HG02938 (cell line): ENCODE measurements at regions not wholly inside any gene's neighbourhood (a gene's known extent, or its start where the extent isn't known, plus 50 kb on each side); places are given as distances from the start of the nearest gene placed in this dataset.
A peak's percentile ranks its signal among the peaks of the same experiment; 100 is the strongest.

Source experiments
- ATAC-seq: cut with Tn5 transposase; IDR thresholded peaks from one replicate; pipeline ENCODE4 v1.9.1; 2021; ENCODE audit warnings: mild to moderate bottlenecking, moderate library complexity; ENCODE audit not compliant: unreplicated experiment

DNA sequence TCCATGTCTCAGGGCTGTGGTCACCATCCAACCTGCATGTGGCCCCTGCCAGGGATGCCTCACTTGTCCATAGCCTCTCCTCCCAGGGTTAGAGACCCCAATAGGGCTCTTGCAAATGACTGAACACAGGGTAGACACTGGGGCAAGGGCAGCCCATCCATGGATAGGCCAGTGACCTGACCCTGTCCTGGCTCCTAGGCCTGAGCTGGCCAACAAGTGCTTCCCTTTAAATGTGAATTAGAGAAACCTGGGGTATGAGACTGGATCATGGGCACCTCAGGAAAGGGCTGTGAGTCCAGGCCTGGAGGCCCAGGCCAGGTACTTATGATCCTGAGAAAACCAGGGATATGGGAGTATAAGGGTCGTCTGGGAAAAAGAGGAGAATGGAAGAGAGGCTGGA, 64.5 kb downstream of the COPS8 start:
- no peak for ATAC-seq

DNA sequence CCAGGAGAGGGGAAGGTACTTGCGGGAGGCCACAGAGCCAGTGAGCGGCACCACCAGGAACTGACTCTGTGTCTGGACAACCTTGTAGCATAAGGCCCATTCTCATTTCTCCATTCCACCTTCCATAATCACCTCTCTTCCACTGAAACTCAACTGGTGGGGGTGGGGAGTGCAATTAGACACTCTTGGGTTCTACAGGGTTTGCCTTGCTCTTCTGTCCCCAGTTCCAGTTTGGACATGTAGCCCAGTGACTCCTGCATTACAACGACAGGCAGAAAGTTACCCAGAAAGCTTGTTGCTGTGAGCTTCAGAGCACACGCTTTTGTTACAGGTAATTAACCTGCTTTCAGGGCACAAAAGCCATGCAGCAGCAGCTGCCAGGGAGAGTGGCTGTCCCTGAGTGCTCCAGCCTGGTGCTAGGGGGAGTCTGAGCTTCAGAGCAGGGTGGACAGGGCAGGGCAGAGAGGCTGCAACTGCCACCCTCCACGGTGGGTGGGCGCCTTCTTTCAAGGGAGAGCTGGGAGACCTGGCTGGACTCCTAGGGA, 65.2 kb downstream of the COPS8 start:
- ATAC-seq: no peak

- ATAC-seq: no peak
These were observed 66.7 kb downstream of the COPS8 start for GRCh38 chr2:237152361-237152760.

GRCh38 chr2:237153181-237153580, 67.5 kb downstream of the COPS8 start:
- ATAC-seq: no peak

GRCh38 chr2:237154082-237154638, 68.5 kb downstream of the COPS8 start:
- no peak for ATAC-seq

DNA sequence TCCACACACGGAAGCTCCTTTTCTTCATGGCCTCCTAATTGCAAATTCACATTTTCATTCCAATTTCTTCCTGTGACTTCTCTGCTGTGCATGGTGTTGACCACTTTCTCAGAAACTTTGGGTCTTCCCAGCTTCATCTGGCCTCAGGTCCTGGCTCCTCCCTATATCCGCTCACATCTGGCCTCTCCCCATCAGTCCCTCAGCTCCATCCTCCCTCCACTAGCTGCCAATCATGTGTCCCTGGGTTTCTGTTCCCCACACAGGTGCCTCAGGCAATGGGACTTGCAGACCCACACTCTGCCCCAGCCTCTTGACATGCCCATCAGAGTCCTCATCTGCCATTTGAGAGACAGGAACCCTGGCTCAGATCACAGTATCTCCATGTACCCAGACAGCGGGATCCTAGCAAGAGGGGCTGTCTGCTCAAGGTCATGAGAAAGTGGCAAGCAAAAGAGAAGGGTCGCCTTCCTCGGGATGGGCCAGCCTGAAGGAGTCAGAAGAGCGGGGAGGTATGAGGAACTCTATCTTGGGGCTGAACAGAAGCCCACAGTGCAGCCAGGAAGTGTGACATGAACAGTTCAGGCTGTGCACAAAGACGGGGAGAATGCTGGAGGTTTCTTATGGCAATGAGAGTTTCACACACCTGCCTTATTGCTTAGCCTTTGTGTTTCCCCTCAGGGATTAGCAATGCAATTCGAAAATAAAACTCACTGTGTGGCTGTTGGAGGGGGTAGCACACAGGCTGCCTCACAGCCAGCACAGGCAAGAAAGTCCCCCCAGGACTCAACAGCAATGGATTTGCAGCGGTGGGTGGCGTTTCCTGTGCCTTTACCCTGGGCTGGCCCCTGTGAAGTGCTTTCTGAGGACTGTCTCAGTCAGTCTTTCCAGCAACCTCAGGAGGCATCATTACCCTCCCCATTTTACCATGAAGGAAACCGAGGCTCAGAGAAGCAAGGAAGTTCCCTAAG, 69.5 kb downstream of the COPS8 start:
- peak; percentile 60 for ATAC-seq

DNA sequence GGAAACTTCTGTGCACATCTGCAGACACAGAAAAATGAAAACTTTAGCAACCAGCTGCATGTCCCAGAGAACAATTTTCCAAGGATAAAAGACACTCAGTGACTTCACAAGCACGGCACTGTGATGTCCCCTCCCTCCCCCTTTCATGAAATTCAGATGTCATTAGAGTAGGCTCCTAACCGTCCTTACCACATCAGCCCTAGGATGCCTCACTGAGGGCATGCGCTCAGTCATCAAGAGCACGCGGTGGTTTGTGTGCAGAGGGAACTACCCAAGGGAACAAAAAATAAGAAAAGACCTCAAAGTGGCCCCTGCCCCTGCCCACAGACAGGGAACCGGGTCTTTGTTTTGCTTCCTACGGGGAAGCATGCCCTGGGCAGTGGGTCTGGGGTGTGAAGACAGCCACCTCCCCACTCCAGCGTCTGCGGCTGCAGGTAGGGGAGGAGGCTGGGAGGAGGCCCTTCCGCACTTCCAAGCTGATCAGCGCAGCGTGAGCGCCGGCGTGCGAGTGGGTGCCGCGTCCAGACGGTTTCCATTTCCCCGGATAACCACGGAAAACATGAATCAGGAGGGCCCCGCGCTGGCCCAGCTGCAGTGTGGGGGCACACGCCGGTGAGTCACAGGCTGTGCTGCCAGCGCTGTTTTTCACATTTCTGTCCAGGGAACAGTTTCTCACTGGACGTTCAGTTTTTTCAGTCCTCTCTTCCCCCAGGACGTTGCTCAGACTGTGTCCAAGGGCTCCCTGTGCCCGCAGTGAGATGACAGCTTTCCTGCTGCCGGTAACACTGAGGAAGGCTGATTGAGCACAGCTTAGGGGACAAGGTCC, 70.6 kb downstream of the COPS8 start:
- no peak for ATAC-seq

DNA sequence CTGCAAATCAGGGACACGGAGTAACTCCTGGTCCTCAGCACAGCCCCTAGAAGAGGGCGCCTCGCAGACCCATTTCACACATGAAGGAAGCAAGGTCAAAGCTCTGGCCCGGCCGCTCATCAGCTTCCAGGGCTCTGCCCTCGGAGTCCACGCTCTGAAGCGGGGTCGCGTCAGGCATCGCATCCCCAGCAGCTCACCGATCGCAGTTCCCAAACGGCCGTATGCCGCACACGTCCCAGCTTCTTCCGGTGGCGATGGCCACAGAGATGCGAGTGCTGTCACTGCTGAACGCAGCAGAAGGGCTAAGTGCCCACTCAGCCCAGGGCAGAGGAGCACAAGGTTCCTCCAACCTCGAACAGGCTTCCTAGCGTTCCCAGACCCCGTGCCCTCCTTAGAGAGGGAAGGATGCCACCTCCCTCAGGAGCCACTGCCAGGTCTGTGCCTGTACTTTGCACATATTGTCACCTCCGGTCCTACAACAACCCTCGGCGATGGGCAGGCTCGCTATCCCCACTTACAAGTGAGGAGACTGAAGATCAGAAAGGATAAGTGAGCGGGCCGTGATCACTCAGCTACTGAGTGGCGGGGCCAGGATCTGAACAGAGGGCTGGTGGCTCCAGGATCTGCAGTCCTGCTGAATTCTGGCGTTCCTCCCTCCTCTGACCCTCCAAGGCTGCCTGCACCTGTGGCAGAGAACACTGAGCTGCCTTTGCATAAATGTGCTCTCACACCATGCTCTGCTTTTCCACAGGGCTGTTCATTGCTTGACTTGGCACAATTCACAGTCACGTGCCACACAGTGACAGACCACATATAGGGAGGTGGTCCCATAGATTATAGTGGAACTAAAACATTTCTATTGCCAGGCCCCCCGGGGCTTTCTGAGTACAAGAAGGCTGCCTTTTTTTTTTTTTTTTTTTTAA, 71.4 kb downstream of the COPS8 start:
- ATAC-seq: no peak

GRCh38 chr2:237157780-237158102, 72.1 kb downstream of the COPS8 start:
- no peak for ATAC-seq

DNA sequence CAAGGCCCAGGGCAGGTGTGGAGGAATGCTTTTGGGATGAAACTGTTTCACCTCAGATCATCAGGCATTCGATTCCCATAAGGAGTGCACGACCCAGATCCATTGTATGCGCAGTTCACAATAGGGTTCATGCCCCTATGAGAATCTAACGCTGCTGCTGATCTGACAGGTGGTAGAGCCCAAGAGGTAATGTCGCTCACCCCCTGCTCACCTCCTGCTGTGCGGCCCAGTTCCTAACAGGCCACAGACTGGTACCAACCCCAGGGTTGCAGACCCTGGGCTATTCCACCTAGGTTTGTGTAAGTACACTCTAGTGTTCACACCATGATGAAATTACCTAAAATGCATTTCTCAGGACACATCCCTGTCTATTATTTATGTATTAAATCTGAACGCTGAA, 72.5 kb downstream of the COPS8 start:
- ATAC-seq: no peak

- no peak for ATAC-seq
These were observed 73.6 kb downstream of the COPS8 start for GRCh38 chr2:237159006-237159911.

DNA sequence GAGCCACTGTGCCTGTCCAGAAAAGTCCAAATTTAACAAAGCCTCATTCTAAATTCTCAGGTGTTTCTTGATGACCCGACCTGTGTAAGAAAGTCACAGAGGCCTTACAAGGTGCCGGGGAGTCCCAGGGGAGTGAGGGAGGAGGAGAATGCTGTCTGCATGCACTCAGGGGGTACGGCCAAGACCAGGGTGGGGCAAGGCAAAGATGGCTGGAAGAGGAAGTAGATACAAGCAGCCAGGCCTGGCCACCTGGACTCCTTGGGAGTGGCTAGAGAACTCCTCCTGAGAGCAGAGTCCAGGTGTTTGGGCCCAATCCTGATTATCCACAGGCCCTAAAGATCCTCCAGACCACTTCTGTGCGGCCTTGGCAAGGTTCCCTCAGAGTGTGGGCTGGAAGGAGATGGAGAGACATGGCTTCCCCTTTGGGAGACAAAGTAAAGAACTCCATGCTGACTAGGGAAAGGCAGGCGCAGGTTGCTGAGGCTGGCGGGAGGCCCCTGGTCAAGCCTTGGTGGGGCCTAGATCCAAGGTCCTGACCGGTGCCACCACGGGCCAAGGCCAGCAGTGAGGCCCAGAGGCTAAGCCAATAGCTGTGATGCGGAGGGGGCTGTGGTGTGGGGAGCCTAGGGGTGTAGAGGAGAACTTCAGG, 74.7 kb downstream of the COPS8 start:
- no peak for ATAC-seq

GRCh38 chr2:237161189-237161588, 75.5 kb downstream of the COPS8 start:
- no peak for ATAC-seq

- no peak for ATAC-seq
These were observed 77.3 kb downstream of the COPS8 start for GRCh38 chr2:237162959-237163358.

DNA sequence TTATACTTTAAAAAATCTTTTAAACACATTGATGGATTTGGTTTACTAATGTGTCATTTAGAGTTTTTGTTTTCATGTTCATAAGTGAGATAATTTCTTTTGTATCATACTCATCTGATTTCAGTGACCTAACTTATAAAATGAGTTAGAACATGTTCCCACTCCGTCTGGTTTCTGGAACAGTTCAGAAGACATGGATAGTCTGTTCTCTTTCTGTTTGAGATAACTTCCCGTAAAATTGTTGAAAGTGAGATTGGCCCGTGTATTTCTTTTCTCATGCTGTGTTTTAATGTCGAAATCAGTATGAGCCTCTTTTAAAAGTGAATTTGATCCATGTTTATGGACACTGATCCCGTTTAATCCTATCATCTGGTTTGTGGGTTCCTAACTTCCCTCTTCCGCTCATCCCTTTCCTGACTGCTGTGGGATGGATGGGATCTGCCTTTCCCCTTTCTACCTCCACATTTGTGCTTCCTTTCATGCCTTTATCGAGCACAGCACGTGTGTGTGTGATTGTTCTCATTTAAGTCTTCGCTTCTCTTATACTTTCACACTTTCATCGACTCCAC, 78.9 kb downstream of the COPS8 start:
- no peak for ATAC-seq

DNA sequence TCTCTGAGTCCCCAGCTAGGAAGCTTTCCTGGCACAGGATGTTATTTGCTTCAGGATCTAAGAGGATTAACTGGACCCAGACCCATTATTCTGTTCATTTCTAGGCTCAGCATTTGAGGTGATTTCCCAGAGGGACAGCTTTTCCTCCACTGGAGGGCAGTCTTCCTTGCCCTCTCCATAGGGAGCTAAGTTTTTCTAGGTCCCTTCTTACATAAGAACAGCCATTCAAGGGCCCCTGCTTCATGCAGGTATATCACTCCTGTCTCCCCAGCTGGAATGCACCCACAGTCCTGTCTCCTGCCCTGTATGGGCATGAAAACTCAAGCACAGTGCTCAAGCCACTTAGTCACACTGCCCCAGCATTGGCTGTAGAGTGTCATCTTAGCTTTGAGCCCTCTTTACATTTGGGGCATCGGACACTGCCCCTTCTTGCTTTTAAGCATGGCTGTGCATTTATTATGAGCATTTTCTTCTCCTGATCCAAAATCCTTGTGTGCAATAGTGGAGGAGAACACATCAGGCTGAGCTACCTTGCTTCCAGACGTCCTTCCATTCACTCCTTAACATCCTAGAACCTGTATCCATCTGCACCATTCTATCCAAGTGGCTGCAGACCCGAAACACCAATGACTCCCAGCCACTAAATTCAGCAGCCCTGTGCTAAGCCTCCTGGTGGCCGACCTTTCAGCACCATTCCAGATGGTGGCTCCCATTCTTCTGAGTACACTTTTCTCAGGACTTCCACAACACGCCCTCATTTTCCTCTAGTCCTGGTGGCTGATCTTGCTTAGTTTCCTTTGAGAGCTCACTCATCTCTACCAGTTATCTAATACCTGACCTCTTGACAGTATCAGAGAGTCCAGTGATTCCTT, 80.0 kb downstream of the COPS8 start:
- ATAC-seq: no peak

- ATAC-seq: no peak
These were observed 81.3 kb downstream of the COPS8 start for GRCh38 chr2:237167038-237167437.

DNA sequence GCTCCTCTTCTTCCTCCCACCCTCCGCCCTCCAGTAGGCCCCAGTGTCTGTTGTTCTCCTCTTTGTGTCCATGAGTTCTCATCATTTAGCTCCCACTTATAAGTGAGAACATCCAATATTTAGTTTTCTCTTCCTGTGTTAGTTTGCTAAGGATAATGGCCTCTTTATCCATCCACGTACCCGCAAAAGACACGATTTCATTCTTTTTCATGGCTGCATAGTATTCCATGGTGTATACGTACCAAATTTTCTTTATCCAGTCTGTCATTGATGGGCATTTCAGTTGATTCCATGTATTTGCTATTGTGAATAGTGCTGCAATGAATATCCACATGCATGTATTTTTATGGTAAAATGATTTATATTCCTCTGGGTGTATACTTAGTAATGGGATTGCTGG, 82.2 kb downstream of the COPS8 start:
- ATAC-seq: no peak
